ENCODE measurements at regions not wholly inside any gene's neighbourhood (a gene's known extent, or its start where the extent isn't known, plus 50 kb on each side); places are given as distances from the start of the nearest gene placed in this dataset.

GRCh38 chrX:142686206-142686605 lies 339.5 kb upstream of the SPANXN4 start:
- Histone ChIP-seq H3K4me1 (no peaks in the 10 kb centered on the region), H3K9me3 (no peaks in the 10 kb centered on the region), H3K36me3 (no peaks in the 10 kb centered on the region), H3K27me3 (no peaks in the 10 kb centered on the region), H3K27ac (no peak overlapping the region), H3K4me3 (no peak overlapping the region)
- no peak for DNase-seq (ENCODE audit: low spot score in 2 of 2)
- intact Hi-C loops (cut with DNase I): no loop called here
- TF ChIP-seq CTCF (IDR thresholded peaks at IDR 0.05): no peak

- no peak for TF ChIP-seq CTCF (IDR thresholded peaks at IDR 0.05)
- Histone ChIP-seq H3K4me1 (no peaks in the 10 kb centered on the region), H3K27me3 (no peaks in the 10 kb centered on the region), H3K36me3 (no peaks in the 10 kb centered on the region), H3K9me3 (no peaks in the 10 kb centered on the region), H3K4me3 (no peak overlapping the region), H3K27ac (no peak overlapping the region)
- no peak for DNase-seq (ENCODE audit: low spot score in 2 of 2)
- intact Hi-C loops (cut with DNase I): no loop called here
Observed at GRCh38 chrX:142680038-142680437, 345.7 kb upstream of the SPANXN4 start.

GRCh38 chrX:142671036-142671435 lies 354.7 kb upstream of the SPANXN4 start:
- H3K36me3 ChIP-seq: no peaks in the 10 kb centered on the region
- intact Hi-C loops (cut with DNase I): no loop called here
- no peak for TF ChIP-seq CTCF (IDR thresholded peaks at IDR 0.05)

GRCh38 chrX:142663330-142664095 lies 362.2 kb upstream of the SPANXN4 start:
- Histone ChIP-seq H3K27ac (no peak overlapping the region), H3K36me3 (no peaks in the 10 kb centered on the region), H3K9me3 (peaks cover 0 to 5% of the 10 kb centered on the region in 2 donors), H3K27me3 (no peaks in the 10 kb centered on the region), H3K4me3 (no peak overlapping the region), H3K4me1 (no peaks in the 10 kb centered on the region)
- TF ChIP-seq CTCF (IDR thresholded peaks at IDR 0.05): no peak
- intact Hi-C loops (cut with DNase I): no loop called here
- no peak for DNase-seq (ENCODE audit: low spot score in 2 of 2)

More at GRCh38 chrX:142671036-142671435, 354.7 kb upstream of the SPANXN4 start:
- DNase-seq (ENCODE audit: low spot score in 2 of 2): no peak
- H3K27ac ChIP-seq: no peak overlapping the region
- no peaks in the 10 kb centered on the region for H3K4me1 ChIP-seq
- no peak overlapping the region for H3K4me3 ChIP-seq
- peaks cover 0 to 5% of the 10 kb centered on the region in 2 donors for H3K9me3 ChIP-seq
- H3K27me3 ChIP-seq: no peaks in the 10 kb centered on the region

- intact Hi-C loops (cut with DNase I): no loop called here
- H3K27ac ChIP-seq: no peak overlapping the region
- H3K9me3 ChIP-seq: no peaks in the 10 kb centered on the region
Observed at GRCh38 chrX:142661696-142662095, 364.0 kb upstream of the SPANXN4 start.

More at GRCh38 chrX:142661696-142662095, 364.0 kb upstream of the SPANXN4 start:
- no peaks in the 10 kb centered on the region for H3K36me3 ChIP-seq
- TF ChIP-seq CTCF (IDR thresholded peaks at IDR 0.05): no peak
- H3K4me1 ChIP-seq: no peaks in the 10 kb centered on the region
- no peaks in the 10 kb centered on the region for H3K27me3 ChIP-seq
- H3K4me3 ChIP-seq: no peak overlapping the region
- no peak for DNase-seq (ENCODE audit: low spot score in 2 of 2)

Measured in ascending aorta (tissue), 2 donors.